Colonic mucosa (tissue), 4 donors: ENCODE measurements at regions not wholly inside any gene's neighbourhood (a gene's known extent, or its start where the extent isn't known, plus 50 kb on each side); places are given as distances from the start of the nearest gene placed in this dataset.

ENCODE experiments used
- DNase-seq: peaks from one replicate; pipeline ENCODE4 v3.0.0-alpha.2; 2020
- H3K27ac ChIP-seq: fragments of 200-600 bp; one replicate; pipeline ENCODE4 v1.8.0; 2021
- H3K27me3 ChIP-seq: fragments of 200-600 bp; one replicate; pipeline ENCODE4 v1.8.0; 2021
- H3K36me3 ChIP-seq: fragments of 200-600 bp; one replicate; pipeline ENCODE4 v1.8.0; 2021
- H3K4me1 ChIP-seq: fragments of 200-600 bp; one replicate; pipeline ENCODE4 v1.8.0; 2021; ENCODE audit warnings: mild to moderate bottlenecking
- H3K4me3 ChIP-seq: fragments of 200-600 bp; one replicate; pipeline ENCODE4 v1.8.0; 2021
- H3K9ac ChIP-seq, 2 donors: one replicate each; pipeline ENCODE4 v1.7.0; 2013; ENCODE audit warnings: control low read depth in 2 of 2, low read depth in 2 of 2, low read length in 2 of 2
- H3K9me3 ChIP-seq: fragments of 200-600 bp; one replicate; pipeline ENCODE4 v1.8.0; 2021
- CTCF ChIP-seq: fragments of 200-600 bp; IDR thresholded peaks from one replicate; pipeline ENCODE4 v1.8.0; 2022; ENCODE audit warnings: antibody characterized with exemption, mild to moderate bottlenecking
- intact Hi-C: fragments of 100-400 bp; cut with DNase I; formaldehyde crosslinking; loops from one replicate; pipeline ENCODE4 v1.14.1; 2022
- donor health status: healthy.
- donor health status: DM: no; HTN: no; CAD: no.
- donor health status: DM: no; HTN: no; CAD: no.

GRCh38 chr9:8189881-8190280 is 390.3 kb upstream of the DMAC1 start:
- Histone ChIP-seq H3K4me1 (no peaks in the 10 kb centered on the region), H3K36me3 (no peaks in the 10 kb centered on the region), H3K9me3 (no peaks in the 10 kb centered on the region), H3K27ac (no peak overlapping the region), H3K27me3 (no peaks in the 10 kb centered on the region), H3K9ac (no peak overlapping the region), H3K4me3 (no peak overlapping the region)
- DNase-seq = no peak
- no peak for TF ChIP-seq CTCF
- intact Hi-C loops = no loop called here

- H3K36me3 ChIP-seq = no peaks in the 10 kb centered on the region
Measured at GRCh38 chr9:8188723-8189407, 389.3 kb upstream of the DMAC1 start.

GRCh38 chr9:8186560-8186959 is 387.0 kb upstream of the DMAC1 start:
- Histone ChIP-seq H3K4me3 (no peak overlapping the region), H3K4me1 (no peaks in the 10 kb centered on the region), H3K9me3 (no peaks in the 10 kb centered on the region), H3K9ac (no peak overlapping the region), H3K36me3 (no peaks in the 10 kb centered on the region), H3K27me3 (no peaks in the 10 kb centered on the region), H3K27ac (no peak overlapping the region)
- no peak for DNase-seq
- TF ChIP-seq CTCF = no peak
- intact Hi-C loops = no loop called here

More at GRCh38 chr9:8188723-8189407, 389.3 kb upstream of the DMAC1 start:
- Histone ChIP-seq H3K4me1 (no peaks in the 10 kb centered on the region), H3K9me3 (no peaks in the 10 kb centered on the region), H3K27ac (no peak overlapping the region), H3K9ac (no peak overlapping the region), H3K27me3 (no peaks in the 10 kb centered on the region), H3K4me3 (no peak overlapping the region)
- intact Hi-C loops = no loop called here
- DNase-seq = no peak
- TF ChIP-seq CTCF = no peak

GRCh38 chr9:8183618-8184017 is 384.0 kb upstream of the DMAC1 start:
- Histone ChIP-seq H3K4me3 (no peak overlapping the region), H3K9me3 (no peaks in the 10 kb centered on the region), H3K36me3 (no peaks in the 10 kb centered on the region), H3K9ac (no peak overlapping the region), H3K4me1 (no peaks in the 10 kb centered on the region), H3K27me3 (no peaks in the 10 kb centered on the region), H3K27ac (no peak overlapping the region)
- intact Hi-C loops = no loop called here
- no peak for DNase-seq
- no peak for TF ChIP-seq CTCF

- Histone ChIP-seq H3K27ac (no peak overlapping the region), H3K9ac (no peak overlapping the region), H3K9me3 (no peaks in the 10 kb centered on the region), H3K27me3 (no peaks in the 10 kb centered on the region), H3K4me1 (no peaks in the 10 kb centered on the region), H3K4me3 (no peak overlapping the region), H3K36me3 (no peaks in the 10 kb centered on the region)
- no peak for TF ChIP-seq CTCF
- no peak for DNase-seq
- intact Hi-C loops = no loop called here
Measured at GRCh38 chr9:8179381-8180053, 379.9 kb upstream of the DMAC1 start.
